ENCODE measurements at regions not wholly inside any gene's neighbourhood (a gene's known extent, or its start where the extent isn't known, plus 50 kb on each side); places are given as distances from the start of the nearest gene placed in this dataset.
"Not testable (repeated sequence)": the region's sequence is repeated elsewhere in the genome, so short reads cannot be mapped to it uniquely, and the experiment has no call there.

- DNase-seq, result peak; percentile 70
Observed at GRCh38 chr9:100714372-100715099, 136.7 kb downstream of the CAVIN4 start.

- peak; percentile 14 for DNase-seq
Observed at GRCh38 chr9:100715100-100715380, 137.2 kb downstream of the CAVIN4 start.

GRCh38 chr9:100718717-100719116 is 140.8 kb downstream of the CAVIN4 start:
- DNase-seq, result no peak

- no peak for DNase-seq
Observed at GRCh38 chr9:100720922-100721321, 143.0 kb downstream of the CAVIN4 start.

GRCh38 chr9:100724886-100725285 is 147.0 kb downstream of the CAVIN4 start:
- DNase-seq, result peak; percentile 50

- DNase-seq, result no peak
Observed at GRCh38 chr9:100725371-100725770, 147.5 kb downstream of the CAVIN4 start.

GRCh38 chr9:100729336-100729895 is 151.5 kb downstream of the CAVIN4 start:
- no peak for DNase-seq

- DNase-seq, result no peak
Observed at GRCh38 chr9:100730086-100730485, 152.2 kb downstream of the CAVIN4 start.

- DNase-seq, result no peak
Observed at GRCh38 chr9:100731038-100731556, 153.2 kb downstream of the CAVIN4 start.

GRCh38 chr9:100731557-100731956 is 153.7 kb downstream of the CAVIN4 start:
- DNase-seq, result no peak

GRCh38 chr9:100739208-100739607 is 161.3 kb downstream of the CAVIN4 start:
- DNase-seq, result no peak

GRCh38 chr9:100739666-100740065 is 161.8 kb downstream of the CAVIN4 start:
- no peak for DNase-seq

- DNase-seq, result not testable (repeated sequence)
Observed at GRCh38 chr9:100748930-100749329, 171.1 kb downstream of the CAVIN4 start.

GRCh38 chr9:100756217-100756616 is 178.3 kb downstream of the CAVIN4 start:
- peak; percentile 85 for DNase-seq

- no peak for DNase-seq
Observed at GRCh38 chr9:100759215-100759614, 181.3 kb downstream of the CAVIN4 start.

- DNase-seq, result peak; percentile 15
Observed at GRCh38 chr9:100761276-100761802, 183.5 kb downstream of the CAVIN4 start.

- no peak for DNase-seq
Observed at GRCh38 chr9:100774326-100774725, 196.4 kb downstream of the CAVIN4 start.

GRCh38 chr9:100774962-100775361 is 197.1 kb downstream of the CAVIN4 start:
- DNase-seq, result no peak

- no peak for DNase-seq
Observed at GRCh38 chr9:100775912-100776311, 198.0 kb downstream of the CAVIN4 start.

GRCh38 chr9:100784755-100785154 is 206.9 kb downstream of the CAVIN4 start:
- no peak for DNase-seq

- DNase-seq, result no peak
Observed at GRCh38 chr9:100785946-100786345, 208.1 kb downstream of the CAVIN4 start.

GRCh38 chr9:100794738-100795269 is 216.9 kb downstream of the CAVIN4 start:
- no peak for DNase-seq

- DNase-seq, result no peak
Observed at GRCh38 chr9:100803956-100804355, 224.6 kb upstream of the PLPPR1 start.

- DNase-seq, result no peak
Observed at GRCh38 chr9:100811643-100812042, 216.9 kb upstream of the PLPPR1 start.

Data from NCI-H1105 (cell line).